ENCODE measurements at regions not wholly inside any gene's neighbourhood (a gene's known extent, or its start where the extent isn't known, plus 50 kb on each side); places are given as distances from the start of the nearest gene placed in this dataset.
"Not testable (repeated sequence)": the region's sequence is repeated elsewhere in the genome, so short reads cannot be mapped to it uniquely, and the experiment has no call there.

GRCh38 chr6:74070711-74071110 lies 374.7 kb downstream of the CD109 start:
- DNase-seq (ENCODE audit: low read depth in 3 of 3, low spot score in 2 of 3): no peak

GRCh38 chr6:74070091-74070490 lies 374.1 kb downstream of the CD109 start:
- no peak for DNase-seq (ENCODE audit: low read depth in 3 of 3, low spot score in 2 of 3)

GRCh38 chr6:74069089-74069581 lies 373.1 kb downstream of the CD109 start:
- DNase-seq (ENCODE audit: low read depth in 3 of 3, low spot score in 2 of 3): no peak

- DNase-seq (ENCODE audit: low read depth in 3 of 3, low spot score in 2 of 3): no peak
These were observed 370.3 kb downstream of the CD109 start for GRCh38 chr6:74066168-74066871.

- DNase-seq (ENCODE audit: low read depth in 3 of 3, low spot score in 2 of 3): no peak
These were observed 369.7 kb downstream of the CD109 start for GRCh38 chr6:74065705-74066104.

GRCh38 chr6:74063391-74063790 lies 367.4 kb downstream of the CD109 start:
- no peak for DNase-seq (ENCODE audit: low read depth in 3 of 3, low spot score in 2 of 3)

GRCh38 chr6:74061201-74061600 lies 365.2 kb downstream of the CD109 start:
- no peak for DNase-seq (ENCODE audit: low read depth in 3 of 3, low spot score in 2 of 3)

- no peak for DNase-seq (ENCODE audit: low read depth in 3 of 3, low spot score in 2 of 3)
These were observed 364.4 kb downstream of the CD109 start for GRCh38 chr6:74060354-74060753.

- DNase-seq (ENCODE audit: low read depth in 3 of 3, low spot score in 2 of 3): no peak
These were observed 362.6 kb downstream of the CD109 start for GRCh38 chr6:74058606-74059005.

- DNase-seq (ENCODE audit: low read depth in 3 of 3, low spot score in 2 of 3): no peak
These were observed 361.3 kb downstream of the CD109 start for GRCh38 chr6:74057326-74057725.

- DNase-seq (ENCODE audit: low read depth in 3 of 3, low spot score in 2 of 3): no peak
These were observed 358.2 kb downstream of the CD109 start for GRCh38 chr6:74054190-74054589.

GRCh38 chr6:74050921-74051320 lies 354.9 kb downstream of the CD109 start:
- DNase-seq (ENCODE audit: low read depth in 3 of 3, low spot score in 2 of 3): no peak

- no peak for DNase-seq (ENCODE audit: low read depth in 3 of 3, low spot score in 2 of 3)
These were observed 352.4 kb downstream of the CD109 start for GRCh38 chr6:74048387-74048786.

GRCh38 chr6:74044417-74045096 lies 348.6 kb downstream of the CD109 start:
- no peak for DNase-seq (ENCODE audit: low read depth in 3 of 3, low spot score in 2 of 3)

- DNase-seq (ENCODE audit: low read depth in 3 of 3, low spot score in 2 of 3): no peak
These were observed 345.4 kb downstream of the CD109 start for GRCh38 chr6:74041420-74041819.

- DNase-seq (ENCODE audit: low read depth in 3 of 3, low spot score in 2 of 3): no peak
These were observed 322.8 kb downstream of the CD109 start for GRCh38 chr6:74018825-74019224.

- no peak for DNase-seq (ENCODE audit: low read depth in 3 of 3, low spot score in 2 of 3)
These were observed 319.4 kb downstream of the CD109 start for GRCh38 chr6:74015427-74015826.

GRCh38 chr6:74000666-74001490 lies 304.9 kb downstream of the CD109 start:
- no peak for DNase-seq (ENCODE audit: low read depth in 3 of 3, low spot score in 2 of 3)

GRCh38 chr6:73990609-73991238 lies 294.7 kb downstream of the CD109 start:
- DNase-seq (ENCODE audit: low read depth in 3 of 3, low spot score in 2 of 3): not testable (repeated sequence)

- DNase-seq (ENCODE audit: low read depth in 3 of 3, low spot score in 2 of 3): no peak
These were observed 293.4 kb downstream of the CD109 start for GRCh38 chr6:73989428-73989827.

GRCh38 chr6:73985891-73986290 lies 289.9 kb downstream of the CD109 start:
- DNase-seq (ENCODE audit: low read depth in 3 of 3, low spot score in 2 of 3): no peak
